Islet precursor cell (in vitro differentiated cells): ENCODE measurements at regions not wholly inside any gene's neighbourhood (a gene's known extent, or its start where the extent isn't known, plus 50 kb on each side); places are given as distances from the start of the nearest gene placed in this dataset.
"Not testable (repeated sequence)": the region's sequence is repeated elsewhere in the genome, so short reads cannot be mapped to it uniquely, and the experiment has no call there.

Source experiments
- DNase-seq: peaks from one replicate; pipeline ENCODE4 v3.0.0-alpha.2; 2018

DNA sequence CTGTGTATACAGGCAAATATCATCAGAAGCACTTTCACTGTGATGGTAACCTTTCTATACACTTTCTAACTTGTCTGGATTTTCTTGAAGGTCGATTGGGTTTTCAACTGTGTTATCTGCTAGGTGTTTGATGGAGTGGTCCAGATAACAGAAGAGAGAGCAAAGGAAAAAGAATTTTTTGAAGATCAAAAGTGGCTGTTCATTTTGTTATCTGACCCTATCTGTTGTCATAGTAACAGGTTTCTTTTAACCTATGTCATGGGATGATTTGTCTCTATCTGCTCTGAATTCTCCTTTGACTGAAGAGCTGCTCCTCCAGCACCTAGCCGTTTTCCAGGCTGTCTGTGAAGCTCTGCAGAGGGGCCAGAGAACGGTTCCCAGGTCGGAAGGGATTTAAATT lies 77.8 kb upstream of the IRX2 start:
- no peak for DNase-seq

DNA sequence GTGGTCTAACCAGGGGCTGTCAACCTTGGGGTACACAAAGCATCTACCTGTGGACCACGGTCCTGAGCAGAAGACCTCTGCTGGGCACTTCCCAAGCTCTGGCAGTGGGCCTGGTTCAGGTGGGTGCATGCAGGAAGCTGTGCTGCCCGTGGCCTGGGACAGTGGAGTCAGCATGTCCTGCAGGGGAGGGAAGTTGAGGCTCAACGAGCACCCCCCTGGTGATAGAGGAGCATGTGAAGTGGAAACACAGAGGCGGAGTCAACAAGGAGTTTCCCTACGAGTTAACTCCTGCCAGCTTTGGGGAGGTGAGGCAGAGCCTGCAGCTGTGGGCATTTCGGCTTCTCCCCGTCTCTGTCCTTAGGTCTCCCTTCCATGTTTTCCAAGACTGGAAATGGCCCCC lies 67.5 kb upstream of the IRX2 start:
- DNase-seq: no peak

DNA sequence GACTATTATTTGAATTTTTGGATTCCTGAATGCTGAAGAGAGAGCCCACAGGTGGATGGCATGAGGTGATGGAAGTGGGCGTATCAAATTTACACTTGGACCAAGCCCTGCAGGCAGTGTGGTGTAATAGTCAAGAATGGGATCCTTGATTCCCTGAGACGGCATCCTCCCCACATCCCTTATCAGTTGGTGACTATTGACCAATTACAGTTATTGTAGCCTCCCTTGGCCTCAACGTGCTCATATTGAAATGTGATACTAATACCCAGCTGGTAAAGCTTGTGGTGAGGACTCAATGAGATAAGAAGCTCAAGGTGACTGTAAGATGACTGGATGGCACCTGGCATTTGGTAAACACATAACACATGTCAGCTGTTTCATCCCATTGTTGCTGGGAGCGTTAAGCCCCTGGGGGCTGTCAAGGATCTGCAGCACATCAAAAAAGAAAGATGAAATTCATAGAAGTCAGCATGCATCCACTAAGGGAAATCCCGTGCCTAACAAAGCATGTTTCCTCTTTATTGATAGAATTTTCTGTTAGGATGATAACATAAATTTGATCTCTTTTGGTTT lies 65.6 kb upstream of the IRX2 start:
- DNase-seq: no peak

DNA sequence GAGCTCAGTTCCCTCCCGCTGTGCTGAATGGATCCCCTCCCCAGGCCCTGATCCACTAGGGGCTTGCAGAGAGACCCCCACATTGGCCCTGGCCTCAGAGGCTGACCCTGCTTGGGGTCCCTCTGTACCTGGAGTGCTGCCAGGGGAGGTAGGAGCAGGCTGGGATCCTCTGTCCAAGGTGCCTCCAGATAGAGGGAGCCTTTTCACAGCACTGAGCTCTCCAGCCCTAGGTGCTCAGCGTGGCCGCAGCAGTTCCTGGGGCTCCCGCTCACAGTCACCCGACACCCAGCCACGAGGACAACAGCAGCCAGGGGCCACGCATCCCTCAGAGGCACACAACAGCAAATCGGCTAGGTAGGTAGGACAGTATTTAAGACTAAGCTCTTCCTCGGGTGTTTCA lies 62.2 kb upstream of the IRX2 start:
- DNase-seq: no peak

DNA sequence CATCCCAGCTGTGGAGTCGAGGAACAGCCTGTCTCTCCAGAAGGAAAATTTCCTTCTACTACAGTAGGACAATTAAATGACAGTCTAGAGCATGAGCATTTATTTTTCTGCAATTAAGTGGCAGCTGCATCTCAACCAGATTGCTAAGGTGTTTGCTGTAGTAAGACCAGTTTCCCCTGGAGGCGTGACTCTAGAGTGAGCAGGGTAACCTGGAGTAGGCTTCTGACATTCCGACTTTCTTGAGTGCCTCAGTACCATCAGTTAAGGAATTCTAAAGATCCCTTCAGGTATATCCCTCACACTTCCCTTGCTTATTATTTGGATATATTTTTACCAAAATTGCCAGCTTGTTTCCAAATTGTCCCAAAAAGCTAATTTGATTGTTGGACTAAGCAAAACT lies 59.2 kb upstream of the IRX2 start:
- DNase-seq: no peak

DNA sequence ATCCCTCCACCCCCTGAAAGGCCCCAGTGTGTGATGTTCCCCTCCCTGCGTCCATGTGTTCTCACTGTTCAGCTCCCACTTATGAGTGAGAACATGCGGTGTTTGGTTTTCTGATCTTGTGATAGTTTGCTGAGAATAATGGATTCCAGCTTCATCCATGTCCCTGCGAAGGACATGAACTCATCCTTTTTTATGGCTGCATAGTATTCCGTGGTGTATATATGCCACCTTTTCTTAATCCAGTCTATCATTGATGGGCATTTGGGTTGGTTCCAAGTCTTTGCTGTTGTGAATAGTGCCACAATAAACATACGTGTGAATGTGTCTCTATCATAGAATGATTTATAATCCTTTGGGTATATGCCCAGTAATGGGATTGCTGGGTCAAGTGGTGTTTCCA lies 55.8 kb upstream of the IRX2 start:
- DNase-seq: not testable (repeated sequence)

DNA sequence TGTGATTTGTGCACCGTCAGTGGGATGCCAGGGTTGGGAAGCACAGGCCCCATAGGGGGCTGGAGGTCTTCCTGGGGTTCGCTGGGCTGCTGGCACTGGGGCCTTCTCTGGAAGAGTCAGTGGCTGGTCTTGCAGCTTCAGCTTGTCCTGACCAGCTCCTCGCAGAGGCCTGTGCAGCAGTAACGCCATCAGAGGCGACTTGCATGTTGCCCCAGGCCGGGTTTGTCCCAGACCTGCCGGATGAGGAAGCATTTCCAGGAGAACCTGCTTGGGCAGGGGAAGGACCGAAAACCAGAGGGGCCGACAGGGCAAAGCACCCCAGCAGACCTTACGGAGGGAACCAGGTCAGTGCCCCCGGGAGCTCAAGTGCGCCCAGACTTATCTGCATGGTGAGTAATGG lies 54.7 kb upstream of the IRX2 start:
- peak; percentile 90 for DNase-seq

DNA sequence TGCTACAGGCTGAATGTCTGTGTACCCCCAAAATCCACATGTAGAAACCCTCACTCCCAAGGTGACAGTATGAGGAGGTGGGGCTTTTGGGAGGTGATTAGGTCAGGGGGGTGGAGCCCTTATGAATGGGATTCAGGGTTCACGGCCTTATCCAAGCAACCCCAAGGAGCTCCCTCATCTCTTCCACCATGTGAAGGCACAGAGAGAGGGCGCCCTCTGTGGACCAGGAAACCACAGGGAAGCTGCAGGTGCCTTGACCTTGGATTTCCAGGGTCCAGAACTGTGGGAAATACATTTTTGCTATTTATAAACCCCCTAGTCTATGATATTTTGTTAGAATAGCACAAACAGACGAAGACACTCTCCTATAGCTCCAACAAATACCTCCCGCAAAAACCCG lies 53.6 kb upstream of the IRX2 start:
- no peak for DNase-seq

DNA sequence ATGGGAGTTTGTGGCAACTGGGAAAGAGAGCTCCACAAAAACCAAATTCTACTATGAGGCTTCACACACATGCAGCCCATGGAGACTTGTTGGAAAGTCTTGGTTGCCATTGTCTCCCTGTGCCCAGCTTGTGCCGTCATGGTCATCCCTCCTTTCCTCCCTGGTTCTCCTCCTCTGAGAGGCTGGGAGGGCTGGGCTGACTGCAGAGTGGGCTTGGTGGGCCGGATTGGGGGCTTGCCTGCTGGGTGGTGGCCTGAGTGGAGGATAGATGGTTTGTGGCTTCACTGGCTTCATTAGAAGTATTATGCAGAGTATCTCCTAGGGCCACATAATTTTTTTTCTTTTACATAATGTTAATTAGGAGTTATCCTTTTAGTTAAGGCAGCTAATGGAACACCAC lies 52.3 kb upstream of the IRX2 start:
- no peak for DNase-seq

DNA sequence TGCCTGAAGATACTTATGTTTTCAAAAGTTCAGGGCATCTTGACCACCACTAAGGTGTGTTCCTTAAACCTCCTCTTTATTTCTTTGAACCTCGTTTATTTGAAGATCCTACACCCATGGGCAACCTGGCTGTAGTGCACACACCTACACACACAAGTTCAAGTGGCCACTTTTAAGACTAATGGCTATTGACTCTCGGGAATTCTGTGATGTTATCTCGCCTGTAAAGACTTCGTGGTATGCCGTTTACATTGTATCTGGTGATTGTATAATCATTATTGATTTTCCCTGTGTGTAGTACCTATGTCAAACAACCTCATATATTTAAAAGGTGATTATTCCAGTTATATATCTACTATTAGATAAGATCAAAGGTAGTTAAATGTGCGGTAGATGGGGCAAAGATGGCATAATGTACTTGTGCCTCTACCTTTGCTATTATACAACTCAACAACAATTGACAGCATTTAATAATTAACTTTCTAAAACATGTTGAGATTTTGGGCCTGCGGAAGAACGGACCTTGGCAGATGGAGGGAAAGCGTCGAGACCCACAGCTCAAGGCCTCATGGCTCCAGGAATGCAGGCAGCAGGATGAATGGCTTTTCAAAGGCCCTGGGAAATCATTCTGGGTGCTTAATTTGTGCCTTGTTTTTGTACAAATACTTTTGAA lies 51.4 kb upstream of the IRX2 start:
- DNase-seq: no peak

DNA sequence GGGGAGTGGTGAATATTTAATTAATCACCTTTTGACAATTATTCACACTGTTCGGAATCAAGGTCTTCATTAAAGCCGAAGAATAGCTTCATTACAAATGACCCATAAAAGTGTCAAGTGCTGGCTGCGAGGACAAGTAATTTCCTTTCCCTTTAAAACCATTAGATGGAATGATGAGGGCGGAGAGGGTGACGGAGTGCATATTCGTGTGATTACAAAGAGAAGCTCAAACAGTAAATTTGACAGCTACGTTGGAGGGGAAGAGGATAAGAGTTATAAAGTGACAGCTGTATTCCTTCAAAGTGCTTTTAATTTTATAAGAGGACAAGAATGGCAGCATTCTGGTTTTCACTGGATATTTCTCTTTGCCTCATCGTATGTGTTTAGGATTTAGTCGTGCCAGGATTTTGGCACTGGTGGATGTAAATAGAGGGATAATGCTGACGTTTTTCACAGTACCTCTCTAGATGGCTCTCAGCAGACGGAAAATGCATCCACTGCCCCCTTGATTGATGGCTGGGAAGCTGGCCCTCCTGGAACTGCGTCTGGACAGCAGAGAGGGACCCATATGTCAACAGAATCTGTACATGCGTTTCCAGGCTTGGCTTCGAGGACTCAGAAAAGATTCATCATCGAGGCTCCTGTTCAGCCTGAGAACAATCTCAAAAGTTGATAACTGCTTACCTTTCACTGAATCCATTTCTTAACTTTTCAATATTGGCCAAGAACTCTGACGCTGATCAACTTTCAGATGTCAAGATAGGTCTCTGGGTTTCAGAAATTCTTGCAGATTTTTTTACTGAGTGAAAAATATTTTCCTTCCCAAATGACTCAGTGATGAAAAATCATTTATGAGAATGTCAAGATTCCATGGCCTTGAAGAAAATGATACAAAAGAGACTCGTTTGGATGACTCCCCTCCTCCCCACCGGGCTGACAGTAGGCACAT lies 50.4 kb upstream of the IRX2 start:
- no peak for DNase-seq
